K562 (cell line): ENCODE measurements at regions not wholly inside any gene's neighbourhood (a gene's known extent, or its start where the extent isn't known, plus 50 kb on each side); places are given as distances from the start of the nearest gene placed in this dataset.

ENCODE experiments used
- ATAC-seq: fragments of 200-7000 bp; cut with Tn5 transposase; 3 replicates; pipeline ENCODE4 v1.9.1; 2020; ENCODE audit warnings: moderate library complexity
- BruUV-seq: library from RNA; stranded (reverse); fragments of 400-500 nt; replicated peaks from 2 replicates; lab custom pipeline; 2021; lab: Mats Ljungman, UMichigan
- CTCF ChIA-PET: fragments of 300-600 bp; formaldehyde crosslinking; extraction: SDS; loops from one replicate; lab custom pipeline; 2021; ENCODE audit warnings: low intra/inter-chr PET ratio; lab: Yijun Ruan, JAX
- POLR2A ChIA-PET: fragments of 300-600, 350-650 bp; sonication (Branson Sonifier 250); formaldehyde crosslinking; extraction: SDS; loops from one replicate; lab custom pipeline; 2021; ENCODE audit warnings: antibody characterized with exemption, inconsistent platforms; lab: Yijun Ruan, JAX
- DNase-seq, 4 experiments: peaks; one replicate each; pipeline versions ENCODE4 v3.0.0 to v3.0.0-alpha.2; 2011 to 2018; ENCODE audit warnings: low spot score in 3 of 4, mixed read lengths in 3 of 4; ENCODE audit errors: extremely low read depth in 1 of 4
- FAIRE-seq: peaks from 2 replicates; lab custom pipeline; 2011; peaks lifted over from hg19 to GRCh38; lab: Jason Lieb, UNC
- H2AFZ ChIP-seq: 2 replicates; pipeline ENCODE4 v1.6.0; 2011; ENCODE audit warnings: low read depth, low read length, control low read depth, inconsistent platforms
- H3K27ac ChIP-seq: fragments of 200-600 bp; 3 replicates; pipeline ENCODE4 v1.8.0; 2011; ENCODE audit warnings: low read depth, mild to moderate bottlenecking, control low read depth, inconsistent platforms, low read length, moderate library complexity, mixed read lengths; ENCODE audit errors: extremely low read depth
- H3K27me3 ChIP-seq, 2 experiments: fragments of 300-600 bp in 1 of 2; 2 replicates in 1 of 2; 3 replicates in 1 of 2; pipeline versions ENCODE4 v1.6.0 to v1.8.0; 2011; ENCODE audit warnings: inconsistent platforms in 2 of 2, low read length in 2 of 2, mild to moderate bottlenecking in 1 of 2, mixed read lengths in 1 of 2, moderate library complexity in 1 of 2; ENCODE audit not compliant: control insufficient read depth in 2 of 2, insufficient read depth in 2 of 2
- H3K36me3 ChIP-seq: fragments of 300-600 bp; 3 replicates; pipeline ENCODE4 v1.8.0; 2011; ENCODE audit warnings: mild to moderate bottlenecking, low read length, inconsistent platforms; ENCODE audit not compliant: control insufficient read depth, insufficient read depth
- H3K4me1 ChIP-seq, 2 experiments: fragments of 200-600 bp in 1 of 2; replicated peaks in 1 of 2; 2 replicates in 1 of 2; 3 replicates in 1 of 2; pipeline versions ENCODE4 v1.5.1 to v1.8.0; 2011; ENCODE audit warnings: inconsistent platforms in 2 of 2, low read length in 2 of 2, mild to moderate bottlenecking in 1 of 2, mixed read lengths in 1 of 2, moderate library complexity in 1 of 2; ENCODE audit not compliant: control insufficient read depth in 2 of 2, insufficient read depth in 2 of 2
- H3K4me2 ChIP-seq: 2 replicates; pipeline ENCODE4 v1.6.1; 2011; ENCODE audit warnings: low read length, control low read depth, inconsistent platforms, mixed read lengths; ENCODE audit not compliant: insufficient read depth
- H3K4me3 ChIP-seq: fragments of 200-600 bp; sonication (generic), shearing (Covaris generic); 2 replicates; pipeline ENCODE4 v1.5.1; 2016; ENCODE audit warnings: control low read depth, inconsistent platforms
- H3K79me2 ChIP-seq: fragments of 200-600 bp; 3 replicates; pipeline ENCODE4 v1.8.0; 2011; ENCODE audit warnings: low read length, inconsistent platforms; ENCODE audit not compliant: control insufficient read depth, insufficient read depth
- H3K9ac ChIP-seq, 2 experiments: 2 replicates each; pipeline versions ENCODE4 v1.6.0 to v1.6.1; 2011; ENCODE audit warnings: low read depth in 2 of 2, low read length in 2 of 2, control low read depth in 1 of 2, inconsistent platforms in 1 of 2, mild to moderate bottlenecking in 1 of 2, mixed read lengths in 1 of 2; ENCODE audit not compliant: insufficient read depth in 1 of 2
- H3K9me1 ChIP-seq: one replicate; pipeline ENCODE4 v1.6.0; 2011; ENCODE audit warnings: inconsistent platforms, mild to moderate bottlenecking, low read length, moderate library complexity; ENCODE audit not compliant: control insufficient read depth, insufficient read depth
- H3K9me3 ChIP-seq: replicated peaks from 2 replicates; pipeline ENCODE4 v1.5.1; 2011; ENCODE audit warnings: low read depth, low read length, inconsistent platforms; ENCODE audit not compliant: control insufficient read depth, insufficient read depth
- H4K20me1 ChIP-seq: replicated peaks from 2 replicates; pipeline ENCODE4 v1.6.1; 2011; ENCODE audit warnings: low read length, inconsistent platforms, mixed read lengths; ENCODE audit not compliant: control insufficient read depth, insufficient read depth
- CTCF ChIP-seq, 3 experiments: IDR thresholded peaks in 2 of 3; conservative IDR thresholded peaks in 1 of 3; 2 replicates each; pipeline ENCODE4 v1.5.1; 2011 to 2012; ENCODE audit warnings: low read length in 3 of 3, mild to moderate bottlenecking in 3 of 3, control low read depth in 2 of 3, improper control_type of control experiment in 1 of 3, inconsistent platforms in 1 of 3, low read depth in 1 of 3, mixed read lengths in 1 of 3, moderate library complexity in 1 of 3; ENCODE audit not compliant: insufficient read depth in 2 of 3
- RAD21 ChIP-seq, 2 experiments: fragments of 250-450 bp in 1 of 2; fragments of 450-650 bp in 1 of 2; sonication (Bioruptor Pico) in 1 of 2; formaldehyde crosslinking in 1 of 2; IDR thresholded peaks in 1 of 2; conservative IDR thresholded peaks in 1 of 2; 2 replicates each; pipeline versions ENCODE4 v1.4.0 to v1.8.0; 2020 to 2022; ENCODE audit warnings: mild to moderate bottlenecking in 2 of 2, moderate library complexity in 1 of 2
- REST ChIP-seq, 2 experiments: fragments of 450-650 bp; formaldehyde crosslinking in 1 of 2; IDR thresholded peaks; 2 replicates each; pipeline versions ENCODE4 v1.4.0 to v1.6.1; 2014 to 2020; ENCODE audit warnings: mild to moderate bottlenecking in 2 of 2, borderline replicate concordance in 1 of 2, low read depth in 1 of 2
- whole genome bisulfite sequencing: fragments of 100-300 bp; shearing (Covaris generic); methylation state at CpG from one replicate; pipeline ENCODE4 v1.1.6; 2016; ENCODE audit warnings: low coverage, mixed read lengths; ENCODE audit not compliant: insufficient coverage; ENCODE audit errors: missing lambda C conversion rate; 5-methylcytosine and 5-hydroxymethylcytosine counted together
- in situ Hi-C: fragments of 300-500 bp; cut with MboI; formaldehyde crosslinking; loops from 4 replicates; pipeline ENCODE4 v1.15.0; 2018; ENCODE audit warnings: inconsistent platforms, mixed read lengths
- intact Hi-C: fragments of 100-400 bp; cut with micrococcal nuclease; formaldehyde crosslinking; loops from 2 replicates; pipeline ENCODE4 v1.14.2; 2022

DNA sequence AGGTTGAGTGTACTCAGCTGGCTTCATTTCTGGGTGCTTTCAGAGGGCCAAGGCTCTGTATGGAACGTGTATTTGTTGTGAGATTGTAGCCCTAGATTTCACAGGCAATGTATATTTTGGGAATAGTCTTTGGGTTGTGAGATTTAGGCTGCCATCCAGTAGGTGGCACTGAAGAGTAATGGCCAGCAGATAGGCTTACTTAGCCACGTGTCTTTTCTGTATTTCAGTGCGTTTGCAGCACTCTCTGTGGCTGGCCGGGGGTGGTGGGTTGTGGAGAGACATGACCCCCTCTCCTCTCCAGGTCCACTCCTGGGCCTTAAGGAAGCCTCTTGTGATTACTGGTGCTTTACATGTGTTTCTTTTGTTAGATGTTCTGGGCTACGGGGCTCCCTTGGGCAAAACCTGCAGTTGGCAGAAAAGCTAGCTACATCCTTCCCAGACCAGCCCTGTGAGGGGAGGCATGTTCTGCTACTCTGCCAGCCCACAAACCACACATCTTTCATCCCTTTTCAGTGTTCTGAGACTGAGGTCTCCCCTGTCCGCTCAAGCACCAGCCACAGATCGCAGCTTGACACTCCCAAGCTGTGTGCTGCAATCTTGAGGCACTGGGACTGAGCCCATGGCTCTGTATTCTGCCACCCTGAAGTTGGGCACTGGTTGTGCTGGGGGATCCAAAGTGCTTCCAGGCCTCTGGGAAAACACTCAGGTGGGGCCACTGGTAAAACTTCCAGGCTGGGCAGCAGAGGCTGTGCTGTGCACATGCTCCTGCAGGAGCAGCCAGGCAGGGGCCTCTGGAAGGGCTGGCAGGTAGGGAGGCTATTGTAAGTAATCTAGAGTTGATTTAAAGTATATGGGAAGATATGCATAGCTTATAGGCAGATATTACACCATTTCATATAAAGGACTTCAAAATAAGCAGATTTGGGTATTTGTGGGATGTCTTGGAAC is 1096.8 kb upstream of the PCDH20 start:
- FAIRE-seq (no peak), ATAC-seq (no peak), DNase-seq (peak in 2 of 4 experiments; percentile 1 to 9)
- Histone ChIP-seq H4K20me1 (no peaks in the 10 kb centered on the region), H3K4me2 (no peak overlapping the region), H3K27ac (no peak overlapping the region), H3K79me2 (no peaks in the 10 kb centered on the region), H3K9ac (no peak overlapping the region), H3K36me3 (no peaks in the 10 kb centered on the region), H3K27me3 (no peaks in the 10 kb centered on the region), H3K4me1 (no peaks in the 10 kb centered on the region), H3K9me3 (no peaks in the 10 kb centered on the region; the same call in 1 of the 2 replicates), H3K9me1 (no peaks in the 10 kb centered on the region), H3K4me3 (no peak overlapping the region), H2AFZ (no peak overlapping the region)
- in situ Hi-C loops (no loop called here), intact Hi-C loops (no loop called here)
- CTCF ChIA-PET: no interaction called here
- POLR2A ChIA-PET: no interaction called here
- BruUV-seq: no TSS peak
- 0% methylated on average over 4 of the region's 7 CpGs for WGBS
- TF ChIP-seq RAD21 (CRISPR knock-in tag; conservative IDR thresholded peaks at IDR 0.05 in 1 of 2, IDR thresholded peaks at IDR 0.05 in 1 of 2) (peak in 1 of 2 experiments; percentile 25; a peak in 1 of 4 replicates), CTCF (IDR thresholded peaks at IDR 0.05 in 2 of 3, conservative IDR thresholded peaks at IDR 0.05 in 1 of 3; ENCODE audit: insufficient read depth in 2 of 3, low read depth in 1 of 3, low read length in 3 of 3) (peak in 2 of 3 experiments; percentile 15 to 18; a peak in 1 of 6 replicates), REST (IDR thresholded peaks at IDR 0.05; ENCODE audit: borderline replicate concordance) (no peak), REST (CRISPR knock-in tag; IDR thresholded peaks at IDR 0.05; ENCODE audit: low read depth) (no peak)
